HUES48 (cell line): ENCODE measurements at regions not wholly inside any gene's neighbourhood (a gene's known extent, or its start where the extent isn't known, plus 50 kb on each side); places are given as distances from the start of the nearest gene placed in this dataset.
"Not testable (repeated sequence)": the region's sequence is repeated elsewhere in the genome, so short reads cannot be mapped to it uniquely, and the experiment has no call there.

Source experiments
- H3K27ac ChIP-seq: one replicate; pipeline ENCODE4 v1.7.0; 2013; ENCODE audit warnings: low read depth, low read length, inconsistent platforms
- H3K27me3 ChIP-seq: 2 replicates; pipeline ENCODE4 v1.6.1; 2013; ENCODE audit warnings: mild to moderate bottlenecking, low read length; ENCODE audit not compliant: control insufficient read depth, insufficient read depth
- H3K36me3 ChIP-seq: 2 replicates; pipeline ENCODE4 v1.6.1; 2013; ENCODE audit warnings: low read length; ENCODE audit not compliant: control insufficient read depth, insufficient read depth
- H3K4me1 ChIP-seq: 2 replicates; pipeline ENCODE4 v1.6.1; 2013; ENCODE audit warnings: mild to moderate bottlenecking, low read length; ENCODE audit not compliant: control insufficient read depth, insufficient read depth
- H3K4me3 ChIP-seq: 2 replicates; pipeline ENCODE4 v1.5.1; 2013; ENCODE audit warnings: mild to moderate bottlenecking, low read depth, low read length
- H3K9ac ChIP-seq: 2 replicates; pipeline ENCODE4 v1.6.1; 2013; ENCODE audit warnings: mild to moderate bottlenecking, low read depth, low read length, moderate library complexity
- H3K9me3 ChIP-seq: 2 replicates; pipeline ENCODE4 v1.6.1; 2013; ENCODE audit warnings: low read length; ENCODE audit not compliant: control insufficient read depth, insufficient read depth

DNA sequence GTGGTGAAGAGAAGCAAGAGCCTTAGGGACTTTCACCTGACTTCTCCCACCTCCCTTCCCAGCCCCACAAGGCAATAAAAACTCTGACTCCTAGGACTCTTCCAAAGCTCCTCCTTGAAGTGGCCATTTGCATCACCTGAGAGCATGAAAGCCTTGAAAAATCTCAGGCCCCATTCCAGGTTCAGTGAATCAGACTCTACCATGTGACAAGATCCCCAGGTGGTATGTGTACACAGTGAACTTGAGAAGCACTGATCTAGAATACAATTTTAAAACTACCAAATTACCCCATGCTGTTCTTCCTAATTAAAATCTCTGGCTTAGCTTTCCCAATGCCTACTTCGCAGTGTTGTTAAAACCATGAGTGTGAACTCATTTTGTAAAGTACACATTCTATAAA lies 195.1 kb upstream of the SAMSN1 start:
- no peak overlapping the region for H3K4me3 ChIP-seq
- H3K4me1 ChIP-seq = no peaks in the 10 kb centered on the region
- H3K27me3 ChIP-seq = no peaks in the 10 kb centered on the region
- H3K9me3 ChIP-seq = no peaks in the 10 kb centered on the region; the same call in none of the 2 replicates
- H3K9ac ChIP-seq = no peak overlapping the region
- H3K36me3 ChIP-seq = no peaks in the 10 kb centered on the region
- H3K27ac ChIP-seq = no peak overlapping the region

DNA sequence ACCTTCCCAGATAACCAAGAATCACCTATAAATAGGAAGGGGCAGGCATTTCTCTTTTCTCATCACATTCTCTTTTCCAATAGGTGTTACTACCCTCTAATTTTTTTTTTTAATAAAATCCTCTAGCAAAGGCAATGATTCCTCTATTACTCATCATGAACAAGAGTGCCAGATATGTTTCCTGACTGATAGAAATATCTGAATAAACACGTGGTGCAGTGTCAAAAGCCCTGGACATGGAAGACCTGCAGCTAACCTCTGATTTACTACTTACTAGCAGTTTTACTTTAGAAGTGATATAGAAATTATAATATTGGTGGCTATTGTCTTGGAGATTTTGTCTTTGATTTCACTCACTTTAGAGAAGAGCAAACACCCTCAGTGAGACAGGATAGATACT lies 194.6 kb upstream of the SAMSN1 start:
- no peak overlapping the region for H3K27ac ChIP-seq
- H3K9ac ChIP-seq = no peak overlapping the region
- H3K36me3 ChIP-seq = no peaks in the 10 kb centered on the region
- no peaks in the 10 kb centered on the region for H3K4me1 ChIP-seq
- H3K4me3 ChIP-seq = no peak overlapping the region
- no peaks in the 10 kb centered on the region for H3K27me3 ChIP-seq
- no peaks in the 10 kb centered on the region; the same call in none of the 2 replicates for H3K9me3 ChIP-seq

DNA sequence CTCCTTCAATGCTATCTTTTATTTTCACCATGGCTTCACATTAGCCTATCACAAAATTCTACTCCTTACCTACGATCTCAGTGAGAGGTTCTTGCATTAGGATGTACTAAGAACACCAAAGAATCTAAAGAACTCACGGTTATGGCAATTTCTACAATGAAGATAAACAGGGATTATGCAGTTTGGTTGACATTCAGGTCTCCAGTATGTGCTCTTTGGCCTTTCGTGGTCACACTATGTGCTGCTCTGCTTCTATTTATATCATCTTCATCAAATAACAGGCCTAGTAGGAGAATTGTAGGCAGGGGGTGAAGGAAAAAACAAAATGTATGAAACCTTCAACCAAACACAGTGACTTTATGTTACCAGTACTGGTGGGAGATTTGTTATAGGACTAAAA lies 194.0 kb upstream of the SAMSN1 start:
- Histone ChIP-seq H3K36me3 (no peaks in the 10 kb centered on the region), H3K4me1 (0 out of 2 replicates have a peak, but pooled peaks cover 3% of the 10 kb centered on the region), H3K27ac (no peak overlapping the region), H3K9me3 (no peaks in the 10 kb centered on the region; the same call in none of the 2 replicates), H3K9ac (no peak overlapping the region), H3K27me3 (no peaks in the 10 kb centered on the region), H3K4me3 (no peak overlapping the region)

DNA sequence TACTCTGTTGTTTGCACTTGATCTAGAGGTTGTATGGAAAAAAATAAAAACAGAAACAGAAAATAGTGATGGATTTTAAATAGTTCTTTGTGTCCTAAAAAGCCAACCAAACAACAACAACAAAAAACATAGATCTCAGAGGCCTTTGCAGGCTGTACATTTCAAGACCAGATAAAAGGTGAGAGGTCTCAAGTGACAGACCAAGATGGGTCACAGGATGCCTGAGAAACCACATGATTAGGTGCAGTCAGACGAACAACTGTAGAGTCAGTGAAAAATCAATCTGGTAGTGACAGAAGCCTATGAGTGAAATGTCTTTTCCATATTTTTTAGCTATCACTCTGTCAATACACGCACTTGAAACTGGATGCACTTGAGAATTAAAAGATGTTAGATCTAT lies 193.5 kb upstream of the SAMSN1 start:
- 0 out of 2 replicates have a peak, but pooled peaks cover 3% of the 10 kb centered on the region for H3K4me1 ChIP-seq
- no peaks in the 10 kb centered on the region for H3K27me3 ChIP-seq
- no peak overlapping the region for H3K27ac ChIP-seq
- no peak overlapping the region for H3K4me3 ChIP-seq
- no peak overlapping the region for H3K9ac ChIP-seq
- H3K36me3 ChIP-seq = no peaks in the 10 kb centered on the region
- no peaks in the 10 kb centered on the region; the same call in none of the 2 replicates for H3K9me3 ChIP-seq

DNA sequence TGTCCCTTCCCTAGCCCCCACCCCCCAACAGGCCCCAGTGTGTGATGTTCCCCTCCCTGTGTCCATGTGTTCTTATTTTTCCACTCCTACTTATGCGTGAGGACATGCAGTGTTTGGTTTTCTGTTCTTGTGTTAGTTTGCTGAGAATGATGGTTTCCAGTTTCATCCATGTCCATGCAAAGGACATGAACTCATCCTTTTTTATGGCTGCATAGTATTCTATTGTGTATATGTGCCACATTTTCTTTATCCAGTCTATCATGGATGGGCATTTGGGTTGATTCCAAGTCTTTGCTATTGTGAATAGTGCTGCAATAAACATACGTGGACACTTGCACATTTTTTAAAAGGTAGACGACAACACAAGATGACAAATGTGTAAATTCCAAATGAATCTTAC lies 192.5 kb upstream of the SAMSN1 start:
- H3K27me3 ChIP-seq, H3K27ac ChIP-seq, H3K9ac ChIP-seq, H3K9me3 ChIP-seq, H3K36me3 ChIP-seq, H3K4me3 ChIP-seq, H3K4me1 ChIP-seq: not testable (repeated sequence)

DNA sequence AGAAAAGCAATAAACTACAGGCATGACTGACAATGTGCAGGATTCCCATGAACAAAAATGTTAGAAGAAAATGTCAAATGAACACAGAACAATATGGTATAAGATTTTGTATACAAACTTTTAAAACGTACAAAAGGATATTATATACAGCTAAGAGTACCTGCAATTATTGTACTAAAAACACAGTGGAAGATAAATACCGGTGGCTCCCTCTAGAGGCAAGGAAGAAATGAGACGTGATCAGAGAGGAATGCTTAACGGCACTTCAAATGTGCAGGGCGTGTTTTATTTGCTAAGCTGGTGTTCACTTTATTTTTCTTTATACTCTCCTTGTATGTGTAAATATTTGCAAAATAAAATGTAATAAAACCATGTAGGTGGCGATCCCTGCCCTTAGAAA lies 191.8 kb upstream of the SAMSN1 start:
- Histone ChIP-seq H3K4me1 (0 out of 2 replicates have a peak, but pooled peaks cover 3% of the 10 kb centered on the region), H3K9ac (no peak overlapping the region), H3K4me3 (no peak overlapping the region), H3K27ac (no peak overlapping the region), H3K9me3 (no peaks in the 10 kb centered on the region), H3K36me3 (no peaks in the 10 kb centered on the region), H3K27me3 (no peaks in the 10 kb centered on the region)

DNA sequence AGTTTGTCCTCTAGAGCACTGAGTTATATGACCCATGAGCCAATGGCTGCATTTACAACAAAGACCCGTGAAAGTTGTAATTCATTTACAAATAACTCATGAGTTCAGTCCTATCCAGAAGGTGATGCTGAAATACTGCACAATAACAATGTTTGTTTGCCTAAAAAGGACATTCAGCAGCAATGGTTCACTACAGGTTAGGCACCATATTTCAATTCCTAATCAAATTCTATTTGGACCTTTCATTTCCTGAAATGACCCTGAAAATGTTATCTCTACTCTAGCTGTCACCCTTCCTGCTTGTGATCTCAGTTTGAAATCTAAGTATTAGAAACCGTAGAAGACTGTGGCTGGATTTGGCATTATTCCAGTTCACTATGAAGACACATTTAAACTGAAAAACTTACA lies 191.2 kb upstream of the SAMSN1 start:
- Histone ChIP-seq H3K27ac (no peak overlapping the region), H3K27me3 (no peaks in the 10 kb centered on the region), H3K4me1 (0 out of 2 replicates have a peak, but pooled peaks cover 3% of the 10 kb centered on the region), H3K9me3 (no peaks in the 10 kb centered on the region), H3K4me3 (no peak overlapping the region), H3K36me3 (no peaks in the 10 kb centered on the region), H3K9ac (no peak overlapping the region)

DNA sequence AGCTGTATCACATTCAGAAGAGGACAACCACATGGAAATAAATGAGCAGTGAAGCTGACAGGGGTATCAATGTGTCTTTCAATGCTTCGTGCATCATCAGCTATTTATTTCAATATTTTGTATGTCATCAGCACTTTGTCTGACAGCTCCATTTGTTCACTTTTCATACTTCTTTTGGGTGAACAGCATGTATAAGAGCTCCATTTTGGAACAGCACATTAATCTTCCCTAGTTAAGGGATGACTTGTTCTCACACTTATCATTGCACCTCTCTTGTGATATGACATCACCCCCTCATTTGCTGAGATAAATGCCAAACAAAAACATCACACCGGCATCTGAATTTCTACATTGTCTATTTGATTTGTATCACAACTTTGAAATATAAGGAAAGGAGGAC lies 190.6 kb upstream of the SAMSN1 start:
- no peaks in the 10 kb centered on the region for H3K36me3 ChIP-seq
- no peaks in the 10 kb centered on the region for H3K27me3 ChIP-seq
- H3K27ac ChIP-seq = no peak overlapping the region
- H3K9ac ChIP-seq = no peak overlapping the region
- H3K4me3 ChIP-seq = no peak overlapping the region
- 0 out of 2 replicates have a peak, but pooled peaks cover 3% of the 10 kb centered on the region for H3K4me1 ChIP-seq
- H3K9me3 ChIP-seq = no peaks in the 10 kb centered on the region

DNA sequence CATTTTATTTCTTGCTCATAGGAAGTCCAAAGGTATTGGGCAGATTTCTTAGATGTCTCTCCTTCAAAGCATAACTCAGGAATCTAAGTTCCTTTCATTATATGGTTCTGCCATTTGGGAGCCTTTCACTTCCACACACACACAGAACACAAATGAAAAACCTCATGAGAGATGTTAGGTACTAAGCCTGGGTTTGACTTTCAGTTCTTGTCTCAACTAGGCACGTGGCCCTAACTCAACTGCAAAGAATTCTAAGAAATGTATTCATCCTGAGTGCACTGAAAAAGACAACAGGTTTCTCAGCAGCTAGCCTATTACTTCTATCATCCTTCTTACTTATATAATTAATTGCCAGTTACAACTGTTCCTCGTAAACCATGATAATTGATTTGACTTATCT lies 190.0 kb upstream of the SAMSN1 start:
- no peak overlapping the region for H3K27ac ChIP-seq
- no peaks in the 10 kb centered on the region for H3K9me3 ChIP-seq
- no peak overlapping the region for H3K9ac ChIP-seq
- H3K4me1 ChIP-seq = 0 out of 2 replicates have a peak, but pooled peaks cover 3% of the 10 kb centered on the region
- no peak overlapping the region for H3K4me3 ChIP-seq
- no peaks in the 10 kb centered on the region for H3K36me3 ChIP-seq
- H3K27me3 ChIP-seq = no peaks in the 10 kb centered on the region

DNA sequence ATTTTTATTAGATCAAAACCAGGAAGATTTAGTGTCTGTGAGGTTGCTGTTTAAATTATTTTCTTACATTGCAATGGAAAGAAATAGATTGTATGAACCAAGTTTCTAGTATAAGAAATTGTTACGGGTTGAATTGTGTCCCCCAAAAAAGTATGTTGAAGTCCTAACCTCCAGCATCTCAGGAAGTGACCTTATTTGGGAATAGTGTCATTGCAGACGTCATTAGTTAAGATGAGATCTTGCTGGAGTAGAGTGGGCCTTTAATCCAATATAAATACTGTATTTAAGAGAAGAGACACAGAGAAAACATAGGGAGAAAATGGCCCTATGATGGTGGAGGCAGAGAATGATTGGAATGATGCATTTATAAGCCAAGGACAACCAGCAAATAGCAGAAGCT lies 188.7 kb upstream of the SAMSN1 start:
- Histone ChIP-seq H3K27me3 (no peaks in the 10 kb centered on the region), H3K36me3 (no peaks in the 10 kb centered on the region), H3K9ac (no peak overlapping the region), H3K4me3 (no peak overlapping the region), H3K4me1 (0 out of 2 replicates have a peak, but pooled peaks cover 3% of the 10 kb centered on the region), H3K9me3 (no peaks in the 10 kb centered on the region), H3K27ac (no peak overlapping the region)

DNA sequence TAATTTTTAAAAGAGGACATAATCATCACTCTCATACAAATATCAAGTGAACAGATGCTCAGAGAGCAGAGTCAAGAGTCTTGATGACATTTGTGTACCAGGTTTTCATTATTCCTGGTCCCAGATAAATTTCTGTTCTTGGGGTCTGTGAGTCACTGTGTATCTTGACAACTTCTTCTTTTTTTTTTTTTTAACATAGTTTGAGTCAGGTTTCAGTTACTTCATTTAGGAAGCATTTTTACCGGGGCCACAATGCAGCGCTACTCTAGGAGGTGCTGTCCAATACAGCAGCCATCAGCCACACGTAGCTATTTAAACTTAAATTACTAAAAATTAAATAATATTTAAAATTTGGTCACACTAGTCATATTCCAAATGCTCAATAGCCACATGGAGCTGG lies 188.1 kb upstream of the SAMSN1 start:
- Histone ChIP-seq H3K4me1 (0 out of 2 replicates have a peak, but pooled peaks cover 3% of the 10 kb centered on the region), H3K9ac (no peak overlapping the region), H3K36me3 (no peaks in the 10 kb centered on the region), H3K27ac (no peak overlapping the region), H3K4me3 (no peak overlapping the region), H3K9me3 (no peaks in the 10 kb centered on the region), H3K27me3 (no peaks in the 10 kb centered on the region)

DNA sequence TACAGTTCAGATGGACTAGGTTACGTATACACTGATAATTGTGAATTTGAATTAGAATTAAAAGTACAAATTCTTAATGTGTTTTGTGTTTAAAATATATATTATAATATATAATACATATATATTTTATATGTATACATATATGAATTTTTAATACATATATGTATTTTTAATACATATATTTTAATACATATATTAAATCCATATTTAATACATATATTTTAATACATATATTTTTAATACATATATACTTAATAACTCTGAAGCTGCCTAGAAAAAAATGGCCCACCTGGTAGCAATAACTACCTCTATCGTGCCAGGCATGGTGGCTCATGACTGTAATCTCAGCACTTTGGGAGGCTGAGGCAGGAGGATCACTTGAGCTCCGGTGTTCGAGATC lies 179.1 kb upstream of the SAMSN1 start:
- no peak overlapping the region for H3K27ac ChIP-seq
- no peaks in the 10 kb centered on the region for H3K36me3 ChIP-seq
- no peak overlapping the region for H3K4me3 ChIP-seq
- no peaks in the 10 kb centered on the region for H3K9me3 ChIP-seq
- no peaks in the 10 kb centered on the region for H3K27me3 ChIP-seq
- no peak overlapping the region for H3K9ac ChIP-seq
- peaks cover 7% of the 10 kb centered on the region for H3K4me1 ChIP-seq
